ENCODE measurements at regions not wholly inside any gene's neighbourhood (a gene's known extent, or its start where the extent isn't known, plus 50 kb on each side); places are given as distances from the start of the nearest gene placed in this dataset.

- no peaks in the 10 kb centered on the region for H3F3A ChIP-seq (ENCODE audit: control insufficient read depth, insufficient read depth)
- H3K27me3 ChIP-seq (ENCODE audit: control insufficient read depth, low read length): no peaks in the 10 kb centered on the region
- H3K4me2 ChIP-seq (ENCODE audit: low read length): no peak overlapping the region
- H3K9me3 ChIP-seq (ENCODE audit: control insufficient read depth, insufficient read depth, low read length): no peaks in the 10 kb centered on the region
- no peaks in the 10 kb centered on the region for H3K9me2 ChIP-seq (replicated peaks; ENCODE audit: control insufficient read depth, low read length)
- H3K27ac ChIP-seq (ENCODE audit: low read depth, low read length): no peak overlapping the region
- H3K4me3 ChIP-seq (ENCODE audit: low read length): no peak overlapping the region
- no peaks in the 10 kb centered on the region for H4K20me1 ChIP-seq (ENCODE audit: control insufficient read depth, insufficient read depth, low read depth, low read length)
- no peak for TF ChIP-seq EZH2phosphoT487 (IDR thresholded peaks at IDR 0.05; ENCODE audit: borderline replicate concordance, low read length)
- TF ChIP-seq CTCF (IDR thresholded peaks at IDR 0.05; ENCODE audit: low read depth, low read length, poor library complexity, severe bottlenecking): no peak
- H3K36me3 ChIP-seq (ENCODE audit: control insufficient read depth, low read length): no peaks in the 10 kb centered on the region
- H3K4me1 ChIP-seq (ENCODE audit: control insufficient read depth, low read length): no peaks in the 10 kb centered on the region
- no peaks in the 10 kb centered on the region for H3K79me2 ChIP-seq (ENCODE audit: control insufficient read depth, low read length)
Observed at GRCh38 chr5:117161718-117162335, 587.2 kb upstream of the SEMA6A start.

- Histone ChIP-seq H4K20me1 (ENCODE audit: control insufficient read depth, insufficient read depth, low read depth, low read length) (no peaks in the 10 kb centered on the region), H3K79me2 (ENCODE audit: control insufficient read depth, low read length) (no peaks in the 10 kb centered on the region), H3K27me3 (ENCODE audit: control insufficient read depth, low read length) (no peaks in the 10 kb centered on the region), H3K27ac (ENCODE audit: low read depth, low read length) (no peak overlapping the region), H3K9me2 (replicated peaks; ENCODE audit: control insufficient read depth, low read length) (no peaks in the 10 kb centered on the region), H3K9me3 (ENCODE audit: control insufficient read depth, insufficient read depth, low read length) (no peaks in the 10 kb centered on the region), H3K36me3 (ENCODE audit: control insufficient read depth, low read length) (no peaks in the 10 kb centered on the region), H3F3A (ENCODE audit: control insufficient read depth, insufficient read depth) (no peaks in the 10 kb centered on the region), H3K4me2 (ENCODE audit: low read length) (no peak overlapping the region), H3K4me1 (ENCODE audit: control insufficient read depth, low read length) (no peaks in the 10 kb centered on the region), H3K4me3 (ENCODE audit: low read length) (no peak overlapping the region)
- TF ChIP-seq EZH2phosphoT487 (IDR thresholded peaks at IDR 0.05; ENCODE audit: borderline replicate concordance, low read length) (no peak), CTCF (IDR thresholded peaks at IDR 0.05; ENCODE audit: low read depth, low read length, poor library complexity, severe bottlenecking) (no peak)
Observed at GRCh38 chr5:117160391-117160790, 585.8 kb upstream of the SEMA6A start.

GRCh38 chr5:117149312-117149711, 574.7 kb upstream of the SEMA6A start:
- H3F3A ChIP-seq (ENCODE audit: control insufficient read depth, insufficient read depth): no peaks in the 10 kb centered on the region

More at GRCh38 chr5:117149312-117149711, 574.7 kb upstream of the SEMA6A start:
- H3K4me1 ChIP-seq (ENCODE audit: control insufficient read depth, low read length): no peaks in the 10 kb centered on the region
- H3K9me3 ChIP-seq (ENCODE audit: control insufficient read depth, insufficient read depth, low read length): no peaks in the 10 kb centered on the region
- no peaks in the 10 kb centered on the region for H3K79me2 ChIP-seq (ENCODE audit: control insufficient read depth, low read length)
- TF ChIP-seq CTCF (IDR thresholded peaks at IDR 0.05; ENCODE audit: low read depth, low read length, poor library complexity, severe bottlenecking) (no peak), EZH2phosphoT487 (IDR thresholded peaks at IDR 0.05; ENCODE audit: borderline replicate concordance, low read length) (no peak)
- H3K4me3 ChIP-seq (ENCODE audit: low read length): no peak overlapping the region
- no peaks in the 10 kb centered on the region for H3K36me3 ChIP-seq (ENCODE audit: control insufficient read depth, low read length)
- H3K4me2 ChIP-seq (ENCODE audit: low read length): no peak overlapping the region
- no peaks in the 10 kb centered on the region for H3K9me2 ChIP-seq (replicated peaks; ENCODE audit: control insufficient read depth, low read length)
- no peaks in the 10 kb centered on the region for H4K20me1 ChIP-seq (ENCODE audit: control insufficient read depth, insufficient read depth, low read depth, low read length)
- H3K27ac ChIP-seq (ENCODE audit: low read depth, low read length): no peak overlapping the region
- H3K27me3 ChIP-seq (ENCODE audit: control insufficient read depth, low read length): no peaks in the 10 kb centered on the region
